Neural progenitor cell (in vitro differentiated cells): ENCODE measurements at regions not wholly inside any gene's neighbourhood (a gene's known extent, or its start where the extent isn't known, plus 50 kb on each side); places are given as distances from the start of the nearest gene placed in this dataset.
A peak's percentile ranks its signal among the peaks of the same experiment; 100 is the strongest.

Experiments used
- DNase-seq: peaks from one replicate; pipeline ENCODE4 v3.0.0-alpha.2; 2016; ENCODE audit warnings: low spot score
- H2AFZ ChIP-seq: fragments of 200-600 bp; sonication (generic); replicated peaks from 2 replicates; pipeline ENCODE4 v1.6.1; 2016; ENCODE audit warnings: antibody characterized with exemption
- H3F3A ChIP-seq: fragments of 200-600 bp; sonication (generic); 2 replicates; pipeline ENCODE4 v1.6.1; 2016; ENCODE audit warnings: antibody characterized with exemption, low read depth
- H3K27ac ChIP-seq: fragments of 200-600 bp; sonication (generic); 2 replicates; pipeline ENCODE4 v1.5.1; 2016; ENCODE audit warnings: mild to moderate bottlenecking
- H3K27me3 ChIP-seq: fragments of 200-600 bp; sonication (generic); 2 replicates; pipeline ENCODE4 v1.6.1; 2016; ENCODE audit warnings: mild to moderate bottlenecking, moderate library complexity
- H3K36me3 ChIP-seq: fragments of 200-600 bp; sonication (generic); 2 replicates; pipeline ENCODE4 v1.5.1; 2016
- H3K4me1 ChIP-seq: fragments of 200-600 bp; sonication (generic); 2 replicates; pipeline ENCODE4 v1.6.1; 2016; ENCODE audit warnings: mixed run types
- H3K4me2 ChIP-seq: fragments of 200-600 bp; sonication (generic); 2 replicates; pipeline ENCODE4 v1.6.1; 2016
- H3K4me3 ChIP-seq: fragments of 200-600 bp; sonication (generic); 2 replicates; pipeline ENCODE4 v1.5.1; 2016
- H3K79me2 ChIP-seq: fragments of 200-600 bp; sonication (generic); 2 replicates; pipeline ENCODE4 v1.6.1; 2016; ENCODE audit warnings: low read depth
- H3K9ac ChIP-seq: fragments of 200-600 bp; sonication (generic); 2 replicates; pipeline ENCODE4 v1.6.1; 2016
- H3K9me3 ChIP-seq: fragments of 200-600 bp; sonication (generic); 2 replicates; pipeline ENCODE4 v1.5.1; 2016; ENCODE audit warnings: low read depth
- H4K20me1 ChIP-seq: fragments of 200-600 bp; sonication (generic); 2 replicates; pipeline ENCODE4 v1.6.1; 2016; ENCODE audit warnings: low read depth
- H3K27ac Mint-ChIP-seq: 3 replicates; pipeline ENCODE4 v1.8.0; 2021; ENCODE audit warnings: mixed read lengths
- H3K27me3 Mint-ChIP-seq: 2 replicates; pipeline ENCODE4 v1.8.0; 2022; ENCODE audit warnings: low read depth, mild to moderate bottlenecking, inconsistent platforms, moderate library complexity, mixed read lengths; ENCODE audit not compliant: insufficient read depth
- H3K36me3 Mint-ChIP-seq: 3 replicates; pipeline ENCODE4 v1.8.0; 2021; ENCODE audit warnings: mixed read lengths
- H3K4me1 Mint-ChIP-seq: 3 replicates; pipeline ENCODE4 v1.8.0; 2021; ENCODE audit warnings: mixed read lengths
- H3K4me3 Mint-ChIP-seq: 3 replicates; pipeline ENCODE4 v1.8.0; 2021; ENCODE audit warnings: mild to moderate bottlenecking, moderate library complexity, mixed read lengths
- H3K9me3 Mint-ChIP-seq: 3 replicates; pipeline ENCODE4 v1.8.0; 2020; ENCODE audit warnings: mixed read lengths
- EZH2 ChIP-seq: fragments of 200-600 bp; sonication (generic); IDR thresholded peaks from 2 replicates; pipeline ENCODE4 v1.6.1; 2017; ENCODE audit warnings: antibody characterized with exemption, mild to moderate bottlenecking, moderate library complexity
- EZH2phosphoT487 ChIP-seq: fragments of 200-600 bp; sonication (generic); IDR thresholded peaks from 2 replicates; pipeline ENCODE4 v1.6.1; 2017; ENCODE audit warnings: antibody characterized with exemption
- TF ChIP-seq, protein P1 (sequence below): fragments of 200-600 bp; sonication (generic); IDR thresholded peaks from 2 replicates; pipeline ENCODE4 v1.5.1; 2017; ENCODE audit warnings: antibody characterized with exemption, mild to moderate bottlenecking

DNA sequence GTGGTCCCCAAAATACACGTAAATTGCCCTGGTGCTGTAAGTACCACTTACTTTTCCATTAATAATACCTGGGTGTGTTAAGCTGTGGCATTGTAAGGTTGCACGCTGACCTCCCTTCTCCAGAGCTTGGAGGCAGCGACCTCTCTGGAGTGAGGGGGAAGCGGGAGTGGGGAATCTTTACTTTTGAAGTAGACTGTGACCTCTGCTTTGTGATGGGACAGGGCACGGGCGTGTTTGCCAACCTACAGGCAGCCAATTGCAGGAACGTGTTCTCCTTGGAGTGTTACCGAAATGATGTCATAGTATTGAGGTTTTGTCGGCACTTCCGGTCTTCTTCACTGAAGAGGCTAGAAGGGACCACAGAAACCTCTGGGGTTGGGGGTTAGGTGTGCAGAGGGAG lies 227.3 kb upstream of the C2CD4B start:
- Histone ChIP-seq H3K79me2 (peaks cover 23% of the 10 kb centered on the region), H4K20me1 (no peaks in the 10 kb centered on the region), H3K27me3 (peaks cover 13% of the 10 kb centered on the region), H3K9me3 (no peaks in the 10 kb centered on the region), H3K4me2 (peak overlapping the region; percentile 94), H3F3A (peaks cover 9% of the 10 kb centered on the region), H3K27ac (no peak overlapping the region), H3K4me1 (peaks cover 7% of the 10 kb centered on the region), H3K4me3 (peak overlapping the region; percentile 97), H2AFZ (no peak overlapping the region), H3K9ac (no peak overlapping the region), H3K36me3 (no peaks in the 10 kb centered on the region)
- H3K27me3 Mint-ChIP-seq: peaks cover 7% of the 10 kb centered on the region
- peaks cover 15% of the 10 kb centered on the region for H3K4me1 Mint-ChIP-seq
- no peak overlapping the region for H3K27ac Mint-ChIP-seq
- TF ChIP-seq EZH2: no peak
- TF ChIP-seq, protein P1, sequence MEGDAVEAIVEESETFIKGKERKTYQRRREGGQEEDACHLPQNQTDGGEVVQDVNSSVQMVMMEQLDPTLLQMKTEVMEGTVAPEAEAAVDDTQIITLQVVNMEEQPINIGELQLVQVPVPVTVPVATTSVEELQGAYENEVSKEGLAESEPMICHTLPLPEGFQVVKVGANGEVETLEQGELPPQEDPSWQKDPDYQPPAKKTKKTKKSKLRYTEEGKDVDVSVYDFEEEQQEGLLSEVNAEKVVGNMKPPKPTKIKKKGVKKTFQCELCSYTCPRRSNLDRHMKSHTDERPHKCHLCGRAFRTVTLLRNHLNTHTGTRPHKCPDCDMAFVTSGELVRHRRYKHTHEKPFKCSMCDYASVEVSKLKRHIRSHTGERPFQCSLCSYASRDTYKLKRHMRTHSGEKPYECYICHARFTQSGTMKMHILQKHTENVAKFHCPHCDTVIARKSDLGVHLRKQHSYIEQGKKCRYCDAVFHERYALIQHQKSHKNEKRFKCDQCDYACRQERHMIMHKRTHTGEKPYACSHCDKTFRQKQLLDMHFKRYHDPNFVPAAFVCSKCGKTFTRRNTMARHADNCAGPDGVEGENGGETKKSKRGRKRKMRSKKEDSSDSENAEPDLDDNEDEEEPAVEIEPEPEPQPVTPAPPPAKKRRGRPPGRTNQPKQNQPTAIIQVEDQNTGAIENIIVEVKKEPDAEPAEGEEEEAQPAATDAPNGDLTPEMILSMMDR: peak; percentile 43
- H3K36me3 Mint-ChIP-seq: no peaks in the 10 kb centered on the region
- DNase-seq: peak; percentile 55
- H3K9me3 Mint-ChIP-seq: no peaks in the 10 kb centered on the region
- peak overlapping the region; percentile 92 for H3K4me3 Mint-ChIP-seq

DNA sequence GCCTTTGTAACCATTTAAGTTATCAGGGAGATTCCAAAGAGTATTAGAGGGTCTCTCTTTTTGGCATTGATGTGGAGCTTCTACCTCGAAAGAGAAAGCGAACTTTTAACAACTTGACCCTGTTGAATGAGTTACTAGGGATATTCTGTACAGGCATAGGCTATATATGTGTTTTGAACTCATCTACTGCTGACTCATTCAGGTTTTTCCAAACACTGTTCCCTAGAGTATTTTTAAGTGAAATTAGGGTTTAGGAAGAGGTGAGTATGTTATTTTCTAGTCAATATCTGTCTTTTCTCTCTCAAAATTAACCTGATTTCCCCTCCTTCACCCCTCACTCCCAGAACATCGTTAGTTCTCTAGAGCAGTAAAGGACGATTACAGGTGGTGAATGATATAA lies 228.1 kb upstream of the C2CD4B start:
- Histone ChIP-seq H3K27me3 (peaks cover 13% of the 10 kb centered on the region), H4K20me1 (no peaks in the 10 kb centered on the region), H3K36me3 (no peaks in the 10 kb centered on the region), H3K27ac (no peak overlapping the region), H3K4me2 (no peak overlapping the region), H3K4me3 (no peak overlapping the region), H3K79me2 (peaks cover 23% of the 10 kb centered on the region), H3K9ac (no peak overlapping the region), H3K4me1 (peaks cover 7% of the 10 kb centered on the region), H3K9me3 (no peaks in the 10 kb centered on the region), H3F3A (peaks cover 9% of the 10 kb centered on the region), H2AFZ (no peak overlapping the region)
- no peak overlapping the region for H3K27ac Mint-ChIP-seq
- H3K4me1 Mint-ChIP-seq: peaks cover 15% of the 10 kb centered on the region
- H3K27me3 Mint-ChIP-seq: peaks cover 7% of the 10 kb centered on the region
- H3K36me3 Mint-ChIP-seq: peaks cover 1% of the 10 kb centered on the region
- TF ChIP-seq EZH2 (no peak), EZH2phosphoT487 (no peak)
- TF ChIP-seq, protein P1: no peak
- DNase-seq: no peak
- peaks cover 4% of the 10 kb centered on the region for H3K9me3 Mint-ChIP-seq
- H3K4me3 Mint-ChIP-seq: no peak overlapping the region

DNA sequence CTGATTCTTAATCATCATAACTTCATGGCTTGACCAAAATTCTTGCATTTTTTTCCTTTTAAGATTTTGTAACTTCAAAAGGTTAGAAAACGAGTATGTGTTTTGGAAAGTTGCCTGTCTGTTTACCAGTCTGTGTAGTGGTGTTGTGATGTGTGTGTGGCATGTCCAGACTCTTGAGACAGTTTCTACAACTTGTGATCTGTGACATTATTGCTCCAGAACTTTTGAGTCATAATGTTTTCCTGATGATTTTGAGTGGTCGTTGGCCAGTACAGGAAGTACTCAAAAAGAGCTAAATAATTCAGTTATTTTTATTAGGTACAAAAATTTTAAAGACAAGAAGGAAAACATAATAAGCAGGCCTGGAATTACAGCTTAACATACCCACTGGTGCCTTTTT lies 229.0 kb upstream of the C2CD4B start:
- no peak for DNase-seq
- Histone ChIP-seq H3K79me2 (peaks cover 22% of the 10 kb centered on the region), H4K20me1 (no peaks in the 10 kb centered on the region), H3K4me2 (no peak overlapping the region), H3K4me1 (peaks cover 7% of the 10 kb centered on the region), H3K9me3 (no peaks in the 10 kb centered on the region), H3K27me3 (peaks cover 13% of the 10 kb centered on the region), H3K9ac (no peak overlapping the region), H3K36me3 (no peaks in the 10 kb centered on the region), H2AFZ (no peak overlapping the region), H3F3A (peaks cover 9% of the 10 kb centered on the region), H3K4me3 (no peak overlapping the region), H3K27ac (no peak overlapping the region)
- Mint-ChIP-seq H3K4me3 (no peak overlapping the region), H3K27ac (no peak overlapping the region), H3K4me1 (peaks cover 15% of the 10 kb centered on the region), H3K36me3 (peaks cover 6% of the 10 kb centered on the region), H3K9me3 (peaks cover 9% of the 10 kb centered on the region), H3K27me3 (peaks cover 7% of the 10 kb centered on the region)
- TF ChIP-seq EZH2 (no peak), EZH2phosphoT487 (no peak)
- TF ChIP-seq, protein P1: no peak

DNA sequence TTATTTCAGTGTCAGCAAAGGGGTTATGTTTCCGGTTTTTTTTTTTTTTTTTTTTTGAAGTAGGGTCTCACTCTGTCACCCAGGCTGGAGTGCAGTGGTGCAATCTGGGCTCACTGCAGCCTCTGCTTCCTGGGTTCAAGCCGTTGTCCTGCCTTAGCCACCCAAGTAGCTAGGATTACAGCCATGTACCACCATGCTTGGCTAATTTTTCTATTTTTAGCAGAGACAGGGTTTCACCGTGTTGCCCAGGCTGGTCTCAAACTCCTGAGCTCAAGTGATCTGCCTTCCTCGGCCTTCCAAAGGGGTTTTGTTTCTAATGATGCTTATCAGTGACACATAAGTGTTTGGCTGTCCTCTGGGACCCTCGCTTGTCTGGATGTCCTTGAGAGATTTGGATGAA lies 235.7 kb upstream of the C2CD4B start:
- Histone ChIP-seq H3K9ac (no peak overlapping the region), H3K36me3 (no peaks in the 10 kb centered on the region), H2AFZ (no peak overlapping the region), H3K27me3 (no peaks in the 10 kb centered on the region), H3K4me3 (no peak overlapping the region), H3K4me2 (no peak overlapping the region), H4K20me1 (no peaks in the 10 kb centered on the region), H3K27ac (no peak overlapping the region), H3F3A (no peaks in the 10 kb centered on the region), H3K9me3 (no peaks in the 10 kb centered on the region), H3K4me1 (no peaks in the 10 kb centered on the region), H3K79me2 (peaks cover 4% of the 10 kb centered on the region)
- no peak overlapping the region for H3K27ac Mint-ChIP-seq
- H3K4me3 Mint-ChIP-seq: no peak overlapping the region
- peaks cover 27% of the 10 kb centered on the region for H3K9me3 Mint-ChIP-seq
- no peak for DNase-seq
- H3K4me1 Mint-ChIP-seq: no peaks in the 10 kb centered on the region
- peaks cover 14% of the 10 kb centered on the region for H3K36me3 Mint-ChIP-seq
- no peaks in the 10 kb centered on the region for H3K27me3 Mint-ChIP-seq
- TF ChIP-seq EZH2: no peak
- TF ChIP-seq, protein P1: no peak
- no peak for TF ChIP-seq EZH2phosphoT487
